ENCODE measurements at regions not wholly inside any gene's neighbourhood (a gene's known extent, or its start where the extent isn't known, plus 50 kb on each side); places are given as distances from the start of the nearest gene placed in this dataset.

- TF ChIP-seq CTCF (conservative IDR thresholded peaks at IDR 0.05) (no peak), ZFX (IDR thresholded peaks at IDR 0.05) (no peak)
Observed at GRCh38 chr14:101406921-101407320, 154.4 kb upstream of the DIO3 start.
